ENCODE measurements at regions not wholly inside any gene's neighbourhood (a gene's known extent, or its start where the extent isn't known, plus 50 kb on each side); places are given as distances from the start of the nearest gene placed in this dataset.

DNA sequence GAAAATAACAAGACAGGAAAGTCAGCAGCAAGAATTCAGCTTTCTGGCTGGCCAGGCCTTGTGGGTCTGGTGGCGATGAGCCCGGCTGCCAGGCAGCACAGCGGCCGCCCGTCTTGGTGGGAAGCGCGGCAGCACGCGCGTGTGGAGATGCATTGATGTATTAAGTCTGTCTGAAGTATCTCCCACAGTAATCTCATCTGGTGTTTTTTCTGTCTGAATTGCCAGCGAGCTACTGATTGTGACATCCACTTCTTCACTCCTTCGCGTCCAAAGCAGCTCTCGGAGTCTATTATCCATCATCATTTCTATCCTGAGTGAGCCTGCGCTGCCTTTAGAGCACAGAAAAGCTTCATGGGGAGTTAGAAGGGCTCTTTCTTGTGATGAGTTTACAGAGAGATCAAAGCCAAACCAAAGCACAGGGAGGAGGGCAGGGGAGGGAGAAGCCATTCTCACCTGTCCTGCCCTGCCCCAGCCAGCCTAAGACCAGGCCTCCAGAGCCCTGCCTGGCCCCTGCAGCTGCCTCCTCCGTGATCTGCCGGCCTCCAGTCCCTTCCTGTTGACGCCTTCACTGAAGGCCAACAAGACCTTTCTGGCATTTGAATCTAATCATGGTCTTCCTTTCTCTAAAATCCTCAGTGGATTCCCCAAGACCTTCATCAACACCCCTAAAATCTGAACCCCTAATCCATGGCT, 1419.0 kb downstream of the TBC1D22A start:
- TF ChIP-seq EZH2 (optimal IDR thresholded peaks at IDR 0.05; ENCODE audit: low read depth, low read length) (no peak), EZH2phosphoT487 (IDR thresholded peaks at IDR 0.05; ENCODE audit: low read length) (no peak)
- TF ChIP-seq, protein P1, sequence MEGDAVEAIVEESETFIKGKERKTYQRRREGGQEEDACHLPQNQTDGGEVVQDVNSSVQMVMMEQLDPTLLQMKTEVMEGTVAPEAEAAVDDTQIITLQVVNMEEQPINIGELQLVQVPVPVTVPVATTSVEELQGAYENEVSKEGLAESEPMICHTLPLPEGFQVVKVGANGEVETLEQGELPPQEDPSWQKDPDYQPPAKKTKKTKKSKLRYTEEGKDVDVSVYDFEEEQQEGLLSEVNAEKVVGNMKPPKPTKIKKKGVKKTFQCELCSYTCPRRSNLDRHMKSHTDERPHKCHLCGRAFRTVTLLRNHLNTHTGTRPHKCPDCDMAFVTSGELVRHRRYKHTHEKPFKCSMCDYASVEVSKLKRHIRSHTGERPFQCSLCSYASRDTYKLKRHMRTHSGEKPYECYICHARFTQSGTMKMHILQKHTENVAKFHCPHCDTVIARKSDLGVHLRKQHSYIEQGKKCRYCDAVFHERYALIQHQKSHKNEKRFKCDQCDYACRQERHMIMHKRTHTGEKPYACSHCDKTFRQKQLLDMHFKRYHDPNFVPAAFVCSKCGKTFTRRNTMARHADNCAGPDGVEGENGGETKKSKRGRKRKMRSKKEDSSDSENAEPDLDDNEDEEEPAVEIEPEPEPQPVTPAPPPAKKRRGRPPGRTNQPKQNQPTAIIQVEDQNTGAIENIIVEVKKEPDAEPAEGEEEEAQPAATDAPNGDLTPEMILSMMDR (IDR thresholded peaks at IDR 0.05; ENCODE audit: low read length) = no peak

Data from MM.1S (cell line).